OCI-M2 (cell line): ENCODE measurements at regions not wholly inside any gene's neighbourhood (a gene's known extent, or its start where the extent isn't known, plus 50 kb on each side); places are given as distances from the start of the nearest gene placed in this dataset.
"Not testable (repeated sequence)": the region's sequence is repeated elsewhere in the genome, so short reads cannot be mapped to it uniquely, and the experiment has no call there.

ENCODE experiments used
- DNase-seq: peaks from one replicate; lab custom pipeline; 2025; ENCODE audit not compliant: unreplicated experiment; lab: John Stamatoyannopoulos, UW

GRCh38 chr15:98548139-98548971 lies 100.0 kb upstream of the IGF1R start:
- no peak for DNase-seq

- no peak for DNase-seq
Observed at GRCh38 chr15:98549003-98549402, 99.3 kb upstream of the IGF1R start.

GRCh38 chr15:98549741-98550140 lies 98.6 kb upstream of the IGF1R start:
- DNase-seq = no peak

- not testable (repeated sequence) for DNase-seq
Observed at GRCh38 chr15:98550363-98550762, 98.0 kb upstream of the IGF1R start.

- no peak for DNase-seq
Observed at GRCh38 chr15:98551936-98552562, 96.3 kb upstream of the IGF1R start.

GRCh38 chr15:98554272-98555172 lies 93.8 kb upstream of the IGF1R start:
- DNase-seq = no peak

GRCh38 chr15:98555173-98555515 lies 93.2 kb upstream of the IGF1R start:
- no peak for DNase-seq

- DNase-seq = no peak
Observed at GRCh38 chr15:98556321-98556720, 92.0 kb upstream of the IGF1R start.

GRCh38 chr15:98560338-98560737 lies 88.0 kb upstream of the IGF1R start:
- DNase-seq = no peak

- DNase-seq = no peak
Observed at GRCh38 chr15:98561169-98561941, 87.0 kb upstream of the IGF1R start.

- DNase-seq = no peak
Observed at GRCh38 chr15:98562331-98562937, 85.9 kb upstream of the IGF1R start.

GRCh38 chr15:98565566-98565965 lies 82.8 kb upstream of the IGF1R start:
- DNase-seq = no peak

GRCh38 chr15:98567951-98568350 lies 80.4 kb upstream of the IGF1R start:
- DNase-seq = no peak

- DNase-seq = no peak
Observed at GRCh38 chr15:98568382-98569017, 79.8 kb upstream of the IGF1R start.

- DNase-seq = no peak
Observed at GRCh38 chr15:98570119-98570518, 78.2 kb upstream of the IGF1R start.

GRCh38 chr15:98580572-98580971 lies 67.8 kb upstream of the IGF1R start:
- DNase-seq = no peak

GRCh38 chr15:98581715-98582114 lies 66.6 kb upstream of the IGF1R start:
- no peak for DNase-seq

- DNase-seq = no peak
Observed at GRCh38 chr15:98582900-98583554, 65.3 kb upstream of the IGF1R start.

- no peak for DNase-seq
Observed at GRCh38 chr15:98583771-98584430, 64.4 kb upstream of the IGF1R start.
